Raji (cell line): ENCODE measurements at regions not wholly inside any gene's neighbourhood (a gene's known extent, or its start where the extent isn't known, plus 50 kb on each side); places are given as distances from the start of the nearest gene placed in this dataset.

ENCODE experiments used
- POLR2A ChIP-seq: IDR thresholded peaks from 2 replicates; pipeline ENCODE4 v1.6.1; 2011; ENCODE audit warnings: low read depth, low read length, control low read depth; ENCODE audit not compliant: insufficient read depth

GRCh38 chr17:36855459-36855858 is 81.8 kb upstream of the LHX1 start:
- TF ChIP-seq POLR2A: no peak

- TF ChIP-seq POLR2A: no peak
These were observed 81.1 kb upstream of the LHX1 start for GRCh38 chr17:36856222-36856621.

GRCh38 chr17:36856903-36857381 is 80.3 kb upstream of the LHX1 start:
- TF ChIP-seq POLR2A: no peak

GRCh38 chr17:36857698-36858097 is 79.6 kb upstream of the LHX1 start:
- TF ChIP-seq POLR2A: no peak

- no peak for TF ChIP-seq POLR2A
These were observed 78.9 kb upstream of the LHX1 start for GRCh38 chr17:36858119-36859002.

GRCh38 chr17:36859003-36859300 is 78.3 kb upstream of the LHX1 start:
- TF ChIP-seq POLR2A: no peak

- no peak for TF ChIP-seq POLR2A
These were observed 77.6 kb upstream of the LHX1 start for GRCh38 chr17:36859706-36860105.

GRCh38 chr17:36861531-36861930 is 75.7 kb upstream of the LHX1 start:
- no peak for TF ChIP-seq POLR2A

GRCh38 chr17:36862116-36862920 is 75.0 kb upstream of the LHX1 start:
- no peak for TF ChIP-seq POLR2A

- no peak for TF ChIP-seq POLR2A
These were observed 74.1 kb upstream of the LHX1 start for GRCh38 chr17:36863131-36863530.

- TF ChIP-seq POLR2A: no peak
These were observed 73.3 kb upstream of the LHX1 start for GRCh38 chr17:36863676-36864612.

- TF ChIP-seq POLR2A: no peak
These were observed 72.3 kb upstream of the LHX1 start for GRCh38 chr17:36864827-36865430.

GRCh38 chr17:36867716-36868341 is 69.4 kb upstream of the LHX1 start:
- no peak for TF ChIP-seq POLR2A

GRCh38 chr17:36868777-36869176 is 68.5 kb upstream of the LHX1 start:
- TF ChIP-seq POLR2A: no peak

- TF ChIP-seq POLR2A: no peak
These were observed 67.8 kb upstream of the LHX1 start for GRCh38 chr17:36869441-36869840.
